Endothelial cell of umbilical vein (primary cell): ENCODE measurements at regions not wholly inside any gene's neighbourhood (a gene's known extent, or its start where the extent isn't known, plus 50 kb on each side); places are given as distances from the start of the nearest gene placed in this dataset.

Experiments
- BruUV-seq: library from RNA; stranded (reverse); fragments of 400-500 nt; replicated peaks from 2 replicates; lab custom pipeline; 2021; lab: Mats Ljungman, UMichigan
- CTCF ChIA-PET: fragments of 300-600, 350-600 bp; sonication (Branson Sonifier 250); formaldehyde crosslinking; loops from one replicate; lab custom pipeline; 2021; ENCODE audit warnings: antibody characterized with exemption, inconsistent platforms; lab: Charles Lee
- POLR2A ChIA-PET: fragments of 300-600, 350-600 bp; sonication (Branson Sonifier 250); formaldehyde crosslinking; loops from one replicate; lab custom pipeline; 2021; ENCODE audit warnings: antibody characterized with exemption, inconsistent platforms; lab: Charles Lee
- DNase-seq: peaks from one replicate; pipeline ENCODE4 v3.0.0-alpha.2; 2011; ENCODE audit warnings: low read depth, low spot score
- FAIRE-seq: peaks from 2 replicates; lab custom pipeline; 2011; peaks lifted over from hg19 to GRCh38; lab: Jason Lieb, UNC
- H2AFZ ChIP-seq: 2 replicates; pipeline ENCODE4 v1.6.0; 2012; ENCODE audit warnings: low read depth, low read length, control low read depth, inconsistent platforms
- H3K27ac ChIP-seq: 2 replicates; pipeline ENCODE4 v1.5.1; 2011; ENCODE audit warnings: low read depth, mild to moderate bottlenecking, control low read depth, low read length, moderate library complexity; ENCODE audit not compliant: insufficient read depth
- H3K27me3 ChIP-seq, 2 experiments: 2 replicates each; pipeline versions ENCODE4 v1.6.0 to v1.6.1; 2011; ENCODE audit warnings: low read length in 2 of 2, mixed read lengths in 1 of 2; ENCODE audit not compliant: control insufficient read depth in 2 of 2, insufficient read depth in 2 of 2
- H3K36me3 ChIP-seq, 2 experiments: 2 replicates in 1 of 2; 3 replicates in 1 of 2; pipeline ENCODE4 v1.5.1; 2011; ENCODE audit warnings: low read length in 2 of 2, mild to moderate bottlenecking in 1 of 2, moderate library complexity in 1 of 2; ENCODE audit not compliant: control insufficient read depth in 2 of 2, insufficient read depth in 2 of 2; ENCODE audit errors: extremely low read depth in 1 of 2
- H3K4me1 ChIP-seq: 3 replicates; pipeline ENCODE4 v1.5.1; 2011; ENCODE audit warnings: mild to moderate bottlenecking, low read length; ENCODE audit not compliant: control insufficient read depth, insufficient read depth; ENCODE audit errors: extremely low read depth
- H3K4me2 ChIP-seq: 2 replicates; pipeline ENCODE4 v1.6.1; 2011; ENCODE audit warnings: low read length, control low read depth, mixed read lengths; ENCODE audit not compliant: insufficient read depth
- H3K4me3 ChIP-seq, 3 experiments: fragments of 200-600 bp in 1 of 3; sonication (generic), shearing (Covaris generic) in 1 of 3; replicated peaks in 1 of 3; 2 replicates each; pipeline ENCODE4 v1.5.1; 2011 to 2016; ENCODE audit warnings: control low read depth in 3 of 3, low read length in 3 of 3, mild to moderate bottlenecking in 2 of 3, inconsistent platforms in 1 of 3, low read depth in 1 of 3, moderate library complexity in 1 of 3; ENCODE audit not compliant: insufficient read depth in 1 of 3
- H3K79me2 ChIP-seq: 2 replicates; pipeline ENCODE4 v1.6.0; 2012; ENCODE audit warnings: low read length, inconsistent platforms; ENCODE audit not compliant: control insufficient read depth, insufficient read depth
- H3K9ac ChIP-seq: replicated peaks from 2 replicates; pipeline ENCODE3; 2011; ENCODE audit warnings: low read length, control low read depth; ENCODE audit not compliant: insufficient read depth; ENCODE audit errors: extremely low read depth
- H3K9me1 ChIP-seq: replicated peaks from 3 replicates; pipeline ENCODE4 v1.6.0; 2011; ENCODE audit warnings: mild to moderate bottlenecking, low read length; ENCODE audit not compliant: control insufficient read depth, insufficient read depth; ENCODE audit errors: extremely low read depth
- H3K9me3 ChIP-seq: replicated peaks from 2 replicates; pipeline ENCODE4 v1.5.1; 2012; ENCODE audit warnings: low read length, inconsistent platforms; ENCODE audit not compliant: control insufficient read depth, insufficient read depth
- H4K20me1 ChIP-seq: replicated peaks from 2 replicates; pipeline ENCODE3; 2011; ENCODE audit warnings: mild to moderate bottlenecking, low read length; ENCODE audit not compliant: control insufficient read depth, insufficient read depth; ENCODE audit errors: extremely low read depth
- CTCF ChIP-seq, 2 donors: IDR thresholded peaks; 1 replicate in 1 of 2; 2 replicates in 1 of 2; pipeline ENCODE4 v1.5.1; 2011; ENCODE audit warnings: low read length in 2 of 2, mild to moderate bottlenecking in 2 of 2, moderate library complexity in 2 of 2, control low read depth in 1 of 2, inconsistent platforms in 1 of 2, low read depth in 1 of 2; ENCODE audit not compliant: insufficient read depth in 1 of 2; ENCODE audit errors: extremely low read depth in 1 of 2
- EZH2 ChIP-seq: IDR thresholded peaks from 2 replicates; pipeline ENCODE4 v1.6.1; 2012; ENCODE audit warnings: borderline replicate concordance, low read depth, mild to moderate bottlenecking, moderate library complexity, low read length, inconsistent platforms; ENCODE audit not compliant: severe bottlenecking
- FOS ChIP-seq: IDR thresholded peaks from 2 replicates; pipeline ENCODE4 v1.6.1; 2011; ENCODE audit warnings: mild to moderate bottlenecking, low read length, moderate library complexity, borderline replicate concordance; ENCODE audit not compliant: insufficient read depth
- GATA2 ChIP-seq: IDR thresholded peaks from 2 replicates; pipeline ENCODE4 v1.7.0; 2011; ENCODE audit warnings: low read depth, mild to moderate bottlenecking, moderate library complexity, mixed read lengths, low read length; ENCODE audit not compliant: insufficient read length, insufficient read depth
- JUN ChIP-seq: IDR thresholded peaks from 2 replicates; pipeline ENCODE4 v1.6.1; 2011; ENCODE audit warnings: borderline replicate concordance, low read depth; ENCODE audit not compliant: insufficient read length, insufficient read depth
- MAX ChIP-seq: IDR thresholded peaks from 2 replicates; pipeline ENCODE4 v1.6.1; 2011; ENCODE audit not compliant: insufficient read depth, insufficient read length
- MYC ChIP-seq: IDR thresholded peaks from one replicate; pipeline ENCODE4 v1.6.1; 2011; ENCODE audit warnings: mild to moderate bottlenecking, low read depth, low read length
- POLR2A ChIP-seq: IDR thresholded peaks from 2 replicates; pipeline ENCODE4 v1.6.1; 2012; ENCODE audit warnings: low read depth, mild to moderate bottlenecking, control low read depth, low read length
- POLR2AphosphoS5 ChIP-seq: IDR thresholded peaks from 2 replicates; pipeline ENCODE4 v1.6.1; 2012; ENCODE audit warnings: low read depth, mild to moderate bottlenecking, control low read depth, low read length, moderate library complexity; ENCODE audit not compliant: insufficient read depth
- dilution Hi-C: fragments of 300-500 bp; cut with MboI; formaldehyde crosslinking; loops from one replicate; pipeline ENCODE4 v1.15.0; 2019; ENCODE audit warnings: low sequenced_read_pairs; ENCODE audit not compliant: extremely low pct_ligation_motif_present
- intact Hi-C: fragments of 100-400 bp; cut with micrococcal nuclease; formaldehyde crosslinking; loops from one replicate; pipeline ENCODE4 v1.10.0; 2022

GRCh38 chr12:84341467-84342193 is 571.0 kb downstream of the SLC6A15 start:
- no peaks in the 10 kb centered on the region for H3K9me1 ChIP-seq
- no peaks in the 10 kb centered on the region for H3K9me3 ChIP-seq
- H3K27ac ChIP-seq: no peak overlapping the region
- no TSS peak for BruUV-seq
- no peak overlapping the region for H3K4me3 ChIP-seq
- no peaks in the 10 kb centered on the region for H4K20me1 ChIP-seq
- H3K4me2 ChIP-seq: no peak overlapping the region
- no peaks in the 10 kb centered on the region for H3K36me3 ChIP-seq
- no peak for FAIRE-seq
- DNase-seq: no peak
- no peak overlapping the region for H2AFZ ChIP-seq
- CTCF ChIA-PET: no interaction called here
- TF ChIP-seq POLR2A (no peak), GATA2 (no peak), CTCF (IDR thresholded peaks at IDR 0.05; ENCODE audit: extremely low read depth in 1 of 2, insufficient read depth in 1 of 2, low read depth in 1 of 2, low read length in 2 of 2) (no peak), EZH2 (no peak), FOS (no peak), MYC (no peak), POLR2AphosphoS5 (no peak), MAX (no peak), JUN (no peak)
- intact Hi-C loops: no loop called here
- H3K27me3 ChIP-seq: no peaks in the 10 kb centered on the region
- POLR2A ChIA-PET: no interaction called here
- dilution Hi-C loops: no loop called here
- no peaks in the 10 kb centered on the region for H3K79me2 ChIP-seq
- no peak overlapping the region for H3K9ac ChIP-seq
- H3K4me1 ChIP-seq: no peaks in the 10 kb centered on the region
